Hematopoietic multipotent progenitor cell (in vitro differentiated cells): ENCODE measurements at regions not wholly inside any gene's neighbourhood (a gene's known extent, or its start where the extent isn't known, plus 50 kb on each side); places are given as distances from the start of the nearest gene placed in this dataset.
A peak's percentile ranks its signal among the peaks of the same experiment; 100 is the strongest.

Source experiments
- DNase-seq, 3 donors: peaks; one replicate each; pipeline ENCODE4 v3.0.0-alpha.2; 2011 to 2015; ENCODE audit warnings: low read depth in 2 of 3, low spot score in 2 of 3

DNA sequence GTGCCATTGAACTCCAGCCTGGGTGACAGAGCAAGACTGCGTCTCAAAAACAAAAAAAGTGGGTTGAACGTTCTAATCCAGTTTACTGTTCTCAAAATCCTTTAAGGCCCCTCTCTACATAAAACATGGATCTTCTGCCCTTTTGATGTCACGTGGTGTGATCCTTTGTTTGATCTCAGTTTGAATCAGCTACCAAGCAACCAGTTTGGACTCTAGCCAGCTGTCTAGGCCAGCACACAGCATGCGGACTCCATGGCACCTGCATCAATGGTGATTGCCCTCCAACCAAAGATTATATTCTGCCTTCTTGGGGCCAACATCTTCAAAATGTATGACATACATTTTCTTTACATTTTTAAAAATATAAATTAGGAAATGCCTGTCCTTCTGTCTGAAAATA, 365.4 kb downstream of the NDFIP2 start:
- DNase-seq = no peak

GRCh38 chr13:79837741-79838450, 356.9 kb downstream of the NDFIP2 start:
- DNase-seq = no peak

GRCh38 chr13:79836121-79836520, 355.2 kb downstream of the NDFIP2 start:
- peak in 2 of 3 donors; percentile 15 to 66 for DNase-seq

DNA sequence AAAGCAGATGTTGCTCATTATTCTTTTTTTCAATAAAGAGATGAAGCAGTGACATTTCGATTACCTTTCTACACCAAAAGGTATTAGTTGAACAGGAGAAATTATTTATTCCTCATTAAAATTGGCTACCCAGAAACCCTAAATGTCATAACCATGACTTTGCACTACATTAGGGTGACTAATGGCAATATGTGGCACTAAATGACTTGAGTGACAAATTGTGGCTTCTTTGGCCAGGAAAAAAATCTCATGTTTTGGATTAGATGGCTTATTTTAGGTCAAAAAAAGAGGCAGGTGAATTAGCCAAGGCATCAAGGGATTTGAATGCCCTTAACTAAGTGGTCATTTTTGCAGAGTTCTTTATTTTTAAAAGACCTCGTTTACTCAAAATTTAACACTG, 353.9 kb downstream of the NDFIP2 start:
- DNase-seq = peak in 2 of 3 donors; percentile 22 to 45

DNA sequence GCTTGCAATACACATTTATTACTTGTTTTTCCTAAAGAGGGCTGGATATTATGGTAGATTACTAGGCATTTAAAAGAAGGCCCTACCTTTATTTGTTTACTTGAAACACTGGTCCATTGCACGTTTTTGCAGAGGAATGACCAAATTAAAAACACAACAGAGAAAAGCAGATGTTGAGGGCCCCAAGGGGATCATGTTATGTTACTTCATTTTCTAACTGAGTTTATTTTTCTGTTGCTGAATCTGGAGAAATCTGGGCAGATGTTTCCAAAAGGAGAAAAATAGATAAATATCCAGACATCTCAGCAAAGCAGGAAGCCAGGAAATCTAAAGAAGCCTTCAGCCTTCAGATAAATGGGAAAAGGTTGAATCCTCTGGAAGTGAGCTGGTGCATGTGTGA, 353.0 kb downstream of the NDFIP2 start:
- DNase-seq = no peak

- DNase-seq = no peak
Measured at GRCh38 chr13:79831556-79831955, 350.6 kb downstream of the NDFIP2 start.

GRCh38 chr13:79830945-79831344, 350.0 kb downstream of the NDFIP2 start:
- no peak for DNase-seq

DNA sequence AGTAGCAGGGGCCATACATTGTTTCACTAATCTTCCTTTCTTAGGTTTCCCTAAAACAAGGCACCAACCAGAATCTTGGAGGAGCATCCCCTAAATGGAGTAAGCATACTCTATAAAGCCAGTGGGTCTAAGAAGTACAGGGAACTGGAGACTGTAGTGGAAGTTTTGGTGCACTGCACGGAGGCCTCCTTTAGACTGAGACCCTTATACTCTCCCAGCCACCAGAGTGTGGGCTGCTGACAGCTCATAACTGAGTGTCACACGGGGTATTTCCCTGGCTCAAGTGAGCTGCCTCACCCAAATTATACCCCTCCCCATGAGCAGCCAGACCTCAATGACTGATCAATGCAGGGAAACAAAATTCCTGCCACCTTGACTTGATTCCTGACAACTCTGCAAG, 349.5 kb downstream of the NDFIP2 start:
- DNase-seq = no peak

DNA sequence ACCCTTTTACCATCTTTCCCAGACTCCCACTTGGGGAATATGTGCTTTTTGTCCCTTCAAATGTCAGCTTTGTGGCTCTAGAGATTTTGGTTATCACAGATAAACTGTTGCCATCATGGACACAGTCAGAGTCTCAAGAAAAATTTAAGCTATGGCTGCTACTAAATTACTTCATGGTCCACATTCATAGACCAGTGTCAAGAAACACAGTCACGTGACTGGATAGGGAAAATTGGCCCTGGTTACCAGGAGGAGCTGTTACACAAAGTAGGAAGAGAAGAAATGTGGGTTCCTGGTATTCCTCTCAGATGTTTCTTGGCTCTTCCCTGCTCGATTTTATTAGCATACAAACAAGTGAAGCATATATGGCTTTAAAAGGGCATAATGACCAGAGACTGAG, 348.9 kb downstream of the NDFIP2 start:
- DNase-seq = no peak

DNA sequence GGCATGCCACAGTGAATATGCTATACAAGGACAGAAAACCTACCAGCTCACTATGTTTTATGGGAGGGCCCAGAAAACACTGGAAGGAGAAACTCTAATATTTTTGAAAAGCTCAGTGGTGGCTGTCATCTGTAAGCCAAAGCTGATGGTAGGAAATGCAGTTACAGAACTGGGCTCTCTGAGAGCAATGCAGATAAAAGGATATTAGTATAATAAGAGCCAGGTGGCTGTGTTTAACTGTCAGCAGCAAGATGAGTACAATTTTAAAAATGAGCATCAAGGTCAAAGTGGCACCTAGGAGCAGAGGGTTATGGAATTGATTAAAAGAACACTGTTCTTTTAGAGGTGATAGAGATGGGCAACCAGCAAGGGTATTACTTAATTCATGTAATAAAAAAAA, 345.0 kb downstream of the NDFIP2 start:
- DNase-seq = no peak

DNA sequence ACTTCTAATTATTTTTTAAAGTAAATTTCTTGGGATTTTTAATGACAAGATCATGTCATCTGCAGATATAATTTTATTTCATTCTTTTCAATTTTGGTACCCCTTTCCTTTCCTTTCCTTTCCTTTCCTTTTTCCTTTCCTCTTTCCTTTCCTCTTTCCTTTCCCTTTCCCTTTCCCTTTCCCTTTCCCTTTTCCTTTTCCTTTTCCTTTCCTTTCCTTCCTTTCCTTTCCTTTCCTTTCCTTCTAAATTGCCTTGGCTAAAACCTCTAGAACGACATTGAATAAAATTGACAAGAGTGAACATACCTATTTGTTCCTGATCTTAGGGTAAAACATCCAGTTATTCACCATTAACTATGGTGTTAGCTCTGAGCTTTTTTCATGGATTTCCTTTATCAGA, 334.1 kb downstream of the NDFIP2 start:
- DNase-seq = no peak

DNA sequence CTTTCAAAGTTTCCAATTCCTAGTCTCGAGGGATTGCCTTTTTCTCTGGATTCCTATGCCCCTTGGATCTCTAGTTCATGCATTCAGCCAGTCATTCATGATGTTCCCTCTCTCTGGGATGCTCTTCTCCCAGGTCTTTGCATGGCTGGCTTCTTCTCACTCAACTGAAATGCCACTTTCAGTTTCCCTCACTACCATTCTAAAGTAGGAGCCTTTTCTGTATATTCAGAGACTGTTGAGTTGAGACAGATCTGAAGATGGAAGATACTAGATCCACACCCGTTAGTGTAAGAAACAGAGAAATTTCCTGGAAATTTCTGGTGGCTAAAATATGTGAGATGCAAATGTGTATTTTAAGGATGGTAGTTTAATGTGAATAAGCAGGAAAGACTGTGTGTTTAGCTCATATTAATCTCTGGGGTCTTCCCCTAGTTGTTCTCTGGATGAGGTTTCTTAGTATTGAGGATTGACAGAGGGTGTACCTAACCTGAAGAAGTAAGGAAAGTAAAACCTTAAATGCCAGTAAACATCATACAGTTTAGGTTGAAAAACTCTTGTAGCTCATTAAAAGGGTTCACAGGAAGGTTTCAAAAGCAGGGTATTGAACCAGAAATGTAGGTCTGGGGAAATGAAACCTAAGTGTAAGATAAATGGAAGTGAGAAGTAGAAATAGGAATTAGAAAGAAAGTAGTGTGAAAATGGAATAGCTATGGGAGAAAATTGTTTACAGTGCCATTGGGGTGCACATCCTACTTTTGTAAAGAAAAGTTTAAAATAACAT, 331.3 kb downstream of the NDFIP2 start:
- no peak for DNase-seq

GRCh38 chr13:79811170-79811569, 330.2 kb downstream of the NDFIP2 start:
- no peak for DNase-seq

DNA sequence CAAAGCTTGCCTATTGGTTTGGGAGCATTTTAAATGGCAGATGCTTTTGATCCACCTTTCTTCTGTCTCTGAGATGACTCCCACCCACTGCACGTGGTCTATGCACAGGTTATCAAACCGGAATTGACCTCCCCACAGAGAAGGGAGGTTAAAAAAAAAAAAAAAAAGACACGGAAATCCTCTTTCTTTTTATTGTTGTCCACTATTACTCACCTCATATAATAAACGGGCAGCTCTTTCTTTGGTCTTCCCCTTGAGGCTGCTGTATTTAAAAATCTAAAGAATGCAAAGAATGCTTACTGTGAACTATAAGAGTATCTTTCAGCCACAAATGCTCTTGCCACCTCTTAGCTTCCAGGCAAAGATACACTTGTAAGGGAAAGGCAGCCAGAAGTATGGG, 329.7 kb downstream of the NDFIP2 start:
- no peak for DNase-seq

- DNase-seq = no peak
Measured at GRCh38 chr13:79810018-79810417, 329.1 kb downstream of the NDFIP2 start.

DNA sequence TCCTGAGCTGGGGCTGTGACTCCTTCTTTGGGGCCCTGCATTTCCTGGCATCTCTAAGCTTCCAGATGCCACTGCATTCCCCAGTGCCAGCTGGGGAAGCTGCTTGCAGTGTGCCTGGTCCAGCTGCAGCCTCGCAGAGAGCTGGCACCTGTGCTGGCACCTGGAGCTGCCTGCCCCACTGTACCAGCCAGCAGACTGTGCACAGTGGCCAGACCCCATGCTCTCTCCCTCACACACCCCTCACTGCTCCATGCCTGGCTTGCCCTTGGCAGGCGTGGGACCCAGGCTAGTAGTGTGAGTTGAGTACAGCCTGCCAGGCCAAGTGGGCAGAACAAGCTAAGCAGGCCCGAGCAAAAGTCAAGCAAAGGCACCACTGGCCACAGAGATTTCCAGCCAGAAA, 327.5 kb downstream of the NDFIP2 start:
- DNase-seq = no peak

DNA sequence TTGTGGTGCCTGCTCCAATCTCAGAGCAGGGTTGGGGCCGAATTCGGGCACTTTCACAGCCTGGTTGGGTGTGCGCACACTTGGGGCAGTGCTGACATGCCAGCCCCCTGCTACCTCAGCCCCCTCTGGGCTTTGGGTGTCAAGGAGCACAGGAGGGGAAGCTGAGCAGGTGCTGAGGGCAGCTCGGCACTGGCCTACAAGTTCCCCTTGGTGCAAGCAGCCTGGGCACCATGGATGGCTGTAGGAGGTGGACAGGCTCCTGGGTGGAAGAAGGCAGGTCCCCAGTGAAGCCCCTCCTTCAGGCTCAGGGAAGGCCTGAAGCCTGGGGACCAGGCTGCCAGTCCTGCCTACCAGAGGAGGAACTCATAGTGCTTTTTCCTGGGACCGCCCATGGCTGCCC, 326.6 kb downstream of the NDFIP2 start:
- no peak for DNase-seq

GRCh38 chr13:79806821-79807220, 325.9 kb downstream of the NDFIP2 start:
- no peak for DNase-seq

- no peak for DNase-seq
Measured at GRCh38 chr13:79805317-79805716, 324.4 kb downstream of the NDFIP2 start.

DNA sequence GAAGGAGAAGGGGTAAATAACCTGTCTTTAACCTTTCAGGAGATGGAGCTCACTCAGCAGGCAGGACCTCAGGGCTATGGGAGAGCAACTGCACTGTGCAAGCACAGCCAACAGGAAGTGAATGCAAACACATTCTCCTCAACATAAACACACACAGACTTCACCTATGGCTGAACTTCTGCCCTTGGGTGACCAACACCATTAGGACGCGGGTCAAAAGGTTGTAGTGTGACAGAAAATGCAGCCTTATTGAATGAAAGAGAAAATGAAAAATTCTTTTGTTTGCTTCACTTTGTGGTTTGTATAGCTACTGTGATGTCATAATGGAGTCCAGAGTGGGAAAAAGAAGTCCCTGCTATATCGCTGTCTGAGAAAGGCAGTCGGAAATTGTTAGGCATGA, 323.0 kb downstream of the NDFIP2 start:
- DNase-seq = no peak

DNA sequence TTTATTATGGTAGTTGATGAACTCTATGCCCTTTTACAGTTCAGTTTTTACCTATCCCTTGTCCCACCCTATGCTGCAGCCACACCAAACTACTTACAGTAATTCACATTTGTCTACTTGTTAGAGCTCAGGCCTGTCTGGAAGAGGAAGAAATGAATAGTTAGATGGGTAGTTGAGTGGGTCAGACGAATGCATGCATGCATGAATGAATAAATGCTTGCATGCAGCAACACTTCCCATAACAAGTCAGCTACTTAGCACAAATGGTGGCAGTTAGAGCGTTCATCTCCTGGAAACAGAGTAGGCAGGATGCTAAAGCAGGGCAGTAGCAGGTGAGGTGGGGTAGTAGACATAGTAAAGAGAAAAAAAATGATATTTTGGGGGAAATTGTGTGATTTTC, 322.3 kb downstream of the NDFIP2 start:
- DNase-seq = no peak

GRCh38 chr13:79802389-79803085, 321.6 kb downstream of the NDFIP2 start:
- DNase-seq = no peak
